K562 (cell line): ENCODE measurements at regions not wholly inside any gene's neighbourhood (a gene's known extent, or its start where the extent isn't known, plus 50 kb on each side); places are given as distances from the start of the nearest gene placed in this dataset.

Experiments
- KDM2B ChIP-seq: fragments of 250-450 bp; sonication (Bioruptor Pico); IDR thresholded peaks from 2 replicates; pipeline ENCODE4 v1.8.0; 2021; ENCODE audit warnings: mild to moderate bottlenecking, moderate library complexity
- PURB ChIP-seq: sonication (generic); formaldehyde crosslinking; IDR thresholded peaks from 2 replicates; pipeline ENCODE4 v1.9.0; 2021; ENCODE audit warnings: low read depth, mild to moderate bottlenecking, missing genetic modification reagents
- ZNF224 ChIP-seq: sonication (generic); formaldehyde crosslinking; IDR thresholded peaks from 2 replicates; pipeline ENCODE4 v1.8.0; 2022; ENCODE audit warnings: mild to moderate bottlenecking, missing genetic modification reagents
- TF ChIP-seq, protein P1 (sequence below): fragments of 450-650 bp; IDR thresholded peaks from 2 replicates; pipeline ENCODE4 v1.6.1; 2016; ENCODE audit warnings: low read depth

- TF ChIP-seq, protein P1, sequence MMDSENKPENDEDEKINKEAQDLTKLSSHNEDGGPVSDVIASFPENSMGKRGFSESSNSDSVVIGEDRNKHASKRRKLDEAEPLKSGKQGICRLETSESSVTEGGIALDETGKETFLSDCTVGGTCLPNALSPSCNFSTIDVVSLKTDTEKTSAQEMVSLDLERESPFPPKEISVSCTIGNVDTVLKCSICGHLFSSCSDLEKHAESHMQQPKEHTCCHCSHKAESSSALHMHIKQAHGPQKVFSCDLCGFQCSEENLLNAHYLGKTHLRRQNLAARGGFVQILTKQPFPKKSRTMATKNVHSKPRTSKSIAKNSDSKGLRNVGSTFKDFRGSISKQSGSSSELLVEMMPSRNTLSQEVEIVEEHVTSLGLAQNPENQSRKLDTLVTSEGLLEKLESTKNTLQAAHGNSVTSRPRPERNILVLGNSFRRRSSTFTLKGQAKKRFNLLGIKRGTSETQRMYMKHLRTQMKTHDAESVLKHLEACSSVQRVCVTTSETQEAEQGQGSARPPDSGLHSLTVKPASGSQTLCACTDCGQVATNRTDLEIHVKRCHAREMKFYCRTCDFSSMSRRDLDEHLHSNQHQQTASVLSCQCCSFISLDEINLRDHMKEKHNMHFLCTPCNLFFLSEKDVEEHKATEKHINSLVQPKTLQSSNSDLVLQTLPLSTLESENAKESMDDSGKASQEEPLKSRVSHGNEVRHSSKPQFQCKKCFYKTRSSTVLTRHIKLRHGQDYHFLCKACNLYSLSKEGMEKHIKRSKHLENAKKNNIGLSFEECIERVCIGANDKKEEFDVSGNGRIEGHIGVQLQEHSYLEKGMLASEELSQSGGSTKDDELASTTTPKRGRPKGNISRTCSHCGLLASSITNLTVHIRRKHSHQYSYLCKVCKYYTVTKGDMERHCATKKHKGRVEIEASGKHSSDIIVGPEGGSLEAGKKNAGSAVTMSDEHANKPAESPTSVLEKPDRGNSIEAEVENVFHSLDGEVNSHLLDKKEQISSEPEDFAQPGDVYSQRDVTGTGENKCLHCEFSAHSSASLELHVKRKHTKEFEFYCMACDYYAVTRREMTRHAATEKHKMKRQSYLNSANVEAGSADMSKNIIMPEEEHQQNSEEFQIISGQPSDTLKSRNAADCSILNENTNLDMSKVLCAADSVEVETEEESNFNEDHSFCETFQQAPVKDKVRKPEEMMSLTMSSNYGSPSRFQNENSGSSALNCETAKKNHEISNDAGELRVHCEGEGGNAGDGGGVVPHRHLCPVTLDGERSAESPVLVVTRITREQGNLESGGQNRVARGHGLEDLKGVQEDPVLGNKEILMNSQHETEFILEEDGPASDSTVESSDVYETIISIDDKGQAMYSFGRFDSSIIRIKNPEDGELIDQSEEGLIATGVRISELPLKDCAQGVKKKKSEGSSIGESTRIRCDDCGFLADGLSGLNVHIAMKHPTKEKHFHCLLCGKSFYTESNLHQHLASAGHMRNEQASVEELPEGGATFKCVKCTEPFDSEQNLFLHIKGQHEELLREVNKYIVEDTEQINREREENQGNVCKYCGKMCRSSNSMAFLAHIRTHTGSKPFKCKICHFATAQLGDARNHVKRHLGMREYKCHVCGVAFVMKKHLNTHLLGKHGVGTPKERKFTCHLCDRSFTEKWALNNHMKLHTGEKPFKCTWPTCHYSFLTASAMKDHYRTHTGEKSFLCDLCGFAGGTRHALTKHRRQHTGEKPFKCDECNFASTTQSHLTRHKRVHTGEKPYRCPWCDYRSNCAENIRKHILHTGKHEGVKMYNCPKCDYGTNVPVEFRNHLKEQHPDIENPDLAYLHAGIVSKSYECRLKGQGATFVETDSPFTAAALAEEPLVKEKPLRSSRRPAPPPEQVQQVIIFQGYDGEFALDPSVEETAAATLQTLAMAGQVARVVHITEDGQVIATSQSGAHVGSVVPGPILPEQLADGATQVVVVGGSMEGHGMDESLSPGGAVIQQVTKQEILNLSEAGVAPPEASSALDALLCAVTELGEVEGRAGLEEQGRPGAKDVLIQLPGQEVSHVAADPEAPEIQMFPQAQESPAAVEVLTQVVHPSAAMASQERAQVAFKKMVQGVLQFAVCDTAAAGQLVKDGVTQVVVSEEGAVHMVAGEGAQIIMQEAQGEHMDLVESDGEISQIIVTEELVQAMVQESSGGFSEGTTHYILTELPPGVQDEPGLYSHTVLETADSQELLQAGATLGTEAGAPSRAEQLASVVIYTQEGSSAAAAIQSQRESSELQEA = no peak
- TF ChIP-seq KDM2B (CRISPR knock-in tag) (no peak), ZNF224 (CRISPR knock-in tag) (no peak), PURB (no peak)
Measured at GRCh38 chr13:53463106-53463505, 434.5 kb downstream of the OLFM4 start (continued).
